RWPE1 (cell line): ENCODE measurements at regions not wholly inside any gene's neighbourhood (a gene's known extent, or its start where the extent isn't known, plus 50 kb on each side); places are given as distances from the start of the nearest gene placed in this dataset.

Source experiments
- CTCF ChIA-PET: fragments of 350-600 bp; sonication (Branson Sonifier 250); formaldehyde crosslinking; extraction: SDS; loops from one replicate; lab custom pipeline; 2021; lab: Yijun Ruan, JAX
- POLR2A ChIA-PET: fragments of 400-600 bp; formaldehyde crosslinking; extraction: SDS; loops from one replicate; lab custom pipeline; 2020; ENCODE audit warnings: antibody characterized with exemption; ENCODE audit not compliant: low non-redundant PET; lab: Yijun Ruan, JAX
- DNase-seq: peaks from one replicate; pipeline ENCODE4 v3.0.0; 2012; ENCODE audit warnings: low spot score
- H3K27ac ChIP-seq: fragments of 450-650 bp; 2 replicates; pipeline ENCODE4 v1.5.1; 2017
- CTCF ChIP-seq: fragments of 450-650 bp; conservative IDR thresholded peaks from 2 replicates; pipeline ENCODE4 v1.5.1; 2017; ENCODE audit warnings: low read depth, mild to moderate bottlenecking

DNA sequence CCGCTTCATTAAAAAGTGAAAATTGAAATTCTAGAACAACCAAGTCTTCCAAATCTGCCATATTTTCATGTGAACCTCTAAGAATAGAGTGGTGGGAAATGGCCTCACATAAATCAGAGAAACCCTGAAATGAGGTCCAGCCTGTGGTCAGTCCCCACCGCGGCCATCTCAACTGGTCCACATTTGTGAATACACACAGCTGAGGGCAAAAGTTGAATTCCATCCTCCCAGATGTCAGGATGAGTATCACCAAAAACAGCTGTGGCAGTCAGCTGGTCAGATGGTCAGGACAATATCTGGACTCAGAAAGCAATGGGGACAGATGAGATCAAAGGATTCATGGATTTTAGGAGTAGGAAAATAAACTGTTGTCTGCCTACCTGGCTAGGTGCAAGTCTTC, 219.4 kb upstream of the NCKAP5 start:
- TF ChIP-seq CTCF, result no peak
- DNase-seq, result no peak
- CTCF ChIA-PET, result no interaction called here
- POLR2A ChIA-PET, result no interaction called here
- H3K27ac ChIP-seq, result no peak overlapping the region

GRCh38 chr2:133788386-133788785, 220.1 kb upstream of the NCKAP5 start:
- H3K27ac ChIP-seq, result no peak overlapping the region
- POLR2A ChIA-PET, result no interaction called here
- CTCF ChIA-PET, result no interaction called here
- DNase-seq, result no peak
- TF ChIP-seq CTCF, result no peak

DNA sequence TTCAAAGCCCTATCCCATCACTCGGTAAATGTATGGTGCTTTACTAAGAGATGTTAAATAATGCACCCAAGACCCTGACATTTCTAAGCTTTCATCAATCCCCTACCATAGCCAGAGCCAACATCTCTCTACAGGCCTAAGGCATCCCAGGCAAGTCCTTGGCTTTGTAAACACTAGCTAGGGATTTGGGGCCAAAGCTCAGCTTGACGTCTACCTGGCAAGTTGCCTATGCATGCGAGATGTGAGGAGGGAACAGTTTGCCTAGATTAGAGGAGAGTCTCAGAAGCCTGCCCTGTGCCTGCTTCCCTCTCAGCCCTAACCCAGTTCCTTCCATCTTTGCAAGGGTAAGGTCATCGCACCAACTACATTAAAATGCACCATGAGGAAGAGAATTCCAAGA, 221.5 kb upstream of the NCKAP5 start:
- TF ChIP-seq CTCF, result no peak
- DNase-seq, result no peak
- H3K27ac ChIP-seq, result no peak overlapping the region
- ChIA-PET CTCF (interaction anchor here (0.5 to 0.6 kb wide), 2 partner anchors 180 to 1881 kb away, joined by 3 read pairs; no protein-coding TSS in a partner anchor), POLR2A (no interaction called here)

DNA sequence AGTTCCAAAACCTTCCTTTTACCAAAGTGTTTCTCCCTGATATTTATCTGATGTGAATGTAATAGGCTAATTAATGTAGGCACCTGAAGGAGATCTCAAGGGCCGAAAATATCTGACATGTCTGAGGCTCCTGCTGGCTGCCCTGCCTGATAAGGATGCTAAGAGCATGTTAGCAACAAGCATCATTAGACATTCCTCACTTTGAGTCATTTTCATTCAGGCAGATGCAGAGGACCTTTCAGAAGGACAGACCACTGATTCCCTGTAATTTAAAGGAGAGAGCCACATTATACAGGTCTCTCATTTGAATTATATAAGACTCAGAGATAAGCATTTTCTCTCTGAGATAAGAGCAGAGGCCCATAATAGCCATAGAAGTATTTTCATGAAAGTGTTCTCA, 222.4 kb upstream of the NCKAP5 start:
- no peak for DNase-seq
- ChIA-PET CTCF (interaction anchor here (0.6 kb wide), 1 partner anchor 548 kb away, joined by 3 read pairs; no protein-coding TSS in a partner anchor), POLR2A (no interaction called here)
- no peak overlapping the region for H3K27ac ChIP-seq
- no peak for TF ChIP-seq CTCF

GRCh38 chr2:133791191-133791590, 222.9 kb upstream of the NCKAP5 start:
- ChIA-PET CTCF (no interaction called here), POLR2A (no interaction called here)
- H3K27ac ChIP-seq, result no peak overlapping the region
- no peak for TF ChIP-seq CTCF
- no peak for DNase-seq

GRCh38 chr2:133792223-133792622, 224.0 kb upstream of the NCKAP5 start:
- ChIA-PET POLR2A (no interaction called here), CTCF (no interaction called here)

More at GRCh38 chr2:133792223-133792622, 224.0 kb upstream of the NCKAP5 start:
- no peak for DNase-seq
- no peak for TF ChIP-seq CTCF
- H3K27ac ChIP-seq, result no peak overlapping the region
